ENCODE measurements at regions not wholly inside any gene's neighbourhood (a gene's known extent, or its start where the extent isn't known, plus 50 kb on each side); places are given as distances from the start of the nearest gene placed in this dataset.

DNA sequence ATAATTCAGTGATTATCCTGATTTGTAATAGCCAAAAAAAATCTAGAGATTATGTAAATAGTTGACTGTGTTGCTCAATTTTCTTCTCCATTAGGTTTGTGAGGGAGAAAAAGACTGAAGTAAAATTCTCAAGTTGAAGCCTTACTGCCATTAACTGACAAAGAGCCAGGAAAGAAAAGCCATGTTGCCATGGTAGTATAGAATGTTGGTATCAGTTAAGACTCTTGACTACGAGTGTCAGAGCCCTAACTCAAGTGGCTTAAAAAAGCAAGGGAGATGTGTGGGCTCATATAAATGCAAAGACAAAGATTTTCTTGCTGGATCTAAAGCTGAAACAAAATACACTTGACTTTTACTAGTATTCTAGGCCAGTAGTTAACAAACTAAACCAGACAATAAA, 571.7 kb downstream of the KCTD16 start:
- Mint-ChIP-seq H3K27ac (ENCODE audit: unreplicated experiment) (no peak overlapping the region), H3K9me3 (ENCODE audit: unreplicated experiment) (no peaks in the 10 kb centered on the region), H3K27me3 (ENCODE audit: low read depth, unreplicated experiment) (no peaks in the 10 kb centered on the region), H3K4me1 (ENCODE audit: low read depth, unreplicated experiment) (no peaks in the 10 kb centered on the region), H3K36me3 (ENCODE audit: low read depth, unreplicated experiment) (no peaks in the 10 kb centered on the region), H3K4me3 (ENCODE audit: unreplicated experiment) (no peak overlapping the region)
- Histone ChIP-seq H3K79me2 (ENCODE audit: insufficient read depth, low read length) (no peaks in the 10 kb centered on the region), H4K20me1 (ENCODE audit: insufficient read depth, low read length) (no peaks in the 10 kb centered on the region), H3K4me2 (ENCODE audit: low read length) (no peak overlapping the region), H3K27me3 (ENCODE audit: insufficient read depth, low read length) (no peaks in the 10 kb centered on the region), H3K4me3 (ENCODE audit: insufficient read depth, low read depth, low read length) (no peak overlapping the region), H3K9ac (ENCODE audit: low read length) (no peak overlapping the region), H3K4me1 (ENCODE audit: insufficient read depth, low read length) (no peaks in the 10 kb centered on the region), H3K27ac (ENCODE audit: low read depth, low read length) (no peak overlapping the region), H3K36me3 (ENCODE audit: insufficient read depth, low read length) (no peaks in the 10 kb centered on the region), H2AFZ (ENCODE audit: low read depth, low read length) (no peak overlapping the region), H3K9me3 (ENCODE audit: insufficient read depth, low read depth, low read length) (no peaks in the 10 kb centered on the region)
- DNase-seq (ENCODE audit: low read depth) = no peak
- TF ChIP-seq EZH2 (IDR thresholded peaks at IDR 0.05; ENCODE audit: insufficient read depth, low read length) = no peak
- FAIRE-seq = no peak

- no peak for TF ChIP-seq CTCF (IDR thresholded peaks at IDR 0.05; ENCODE audit: insufficient read depth, low read depth, low read length)
- no peak for TF ChIP-seq EZH2 (IDR thresholded peaks at IDR 0.05; ENCODE audit: insufficient read depth, low read length)
- Histone ChIP-seq H3K27me3 (ENCODE audit: insufficient read depth, low read length) (no peaks in the 10 kb centered on the region), H3K9ac (ENCODE audit: low read length) (no peak overlapping the region), H3K4me3 (ENCODE audit: insufficient read depth, low read depth, low read length) (no peak overlapping the region), H3K9me3 (ENCODE audit: insufficient read depth, low read depth, low read length) (peaks cover 5% of the 10 kb centered on the region), H3K4me1 (ENCODE audit: insufficient read depth, low read length) (no peaks in the 10 kb centered on the region), H2AFZ (ENCODE audit: low read depth, low read length) (no peak overlapping the region), H3K4me2 (ENCODE audit: low read length) (no peak overlapping the region), H3K27ac (ENCODE audit: low read depth, low read length) (no peak overlapping the region), H3K36me3 (ENCODE audit: insufficient read depth, low read length) (no peaks in the 10 kb centered on the region), H3K79me2 (ENCODE audit: insufficient read depth, low read length) (no peaks in the 10 kb centered on the region), H4K20me1 (ENCODE audit: insufficient read depth, low read length) (no peaks in the 10 kb centered on the region)
- FAIRE-seq (no peak), DNase-seq (ENCODE audit: low read depth) (no peak)
- Mint-ChIP-seq H3K27me3 (ENCODE audit: low read depth, unreplicated experiment) (no peaks in the 10 kb centered on the region), H3K36me3 (ENCODE audit: low read depth, unreplicated experiment) (no peaks in the 10 kb centered on the region), H3K4me1 (ENCODE audit: low read depth, unreplicated experiment) (no peaks in the 10 kb centered on the region), H3K4me3 (ENCODE audit: unreplicated experiment) (no peak overlapping the region), H3K27ac (ENCODE audit: unreplicated experiment) (no peak overlapping the region), H3K9me3 (ENCODE audit: unreplicated experiment) (peaks cover 3% of the 10 kb centered on the region)
Observed at GRCh38 chr5:144731786-144732185, 561.1 kb downstream of the KCTD16 start.

GRCh38 chr5:144712090-144712489, 541.4 kb downstream of the KCTD16 start:
- no peaks in the 10 kb centered on the region for H4K20me1 ChIP-seq (ENCODE audit: insufficient read depth, low read length)
- Mint-ChIP-seq H3K27ac (ENCODE audit: unreplicated experiment) (no peak overlapping the region), H3K4me1 (ENCODE audit: low read depth, unreplicated experiment) (no peaks in the 10 kb centered on the region), H3K4me3 (ENCODE audit: unreplicated experiment) (no peak overlapping the region), H3K36me3 (ENCODE audit: low read depth, unreplicated experiment) (no peaks in the 10 kb centered on the region), H3K27me3 (ENCODE audit: low read depth, unreplicated experiment) (no peaks in the 10 kb centered on the region), H3K9me3 (ENCODE audit: unreplicated experiment) (no peaks in the 10 kb centered on the region)
- no peaks in the 10 kb centered on the region for H3K4me1 ChIP-seq (ENCODE audit: insufficient read depth, low read length)
- H3K27ac ChIP-seq (ENCODE audit: low read depth, low read length) = no peak overlapping the region
- no peaks in the 10 kb centered on the region for H3K9me3 ChIP-seq (ENCODE audit: insufficient read depth, low read depth, low read length)
- no peak overlapping the region for H3K9ac ChIP-seq (ENCODE audit: low read length)
- H3K27me3 ChIP-seq (ENCODE audit: insufficient read depth, low read length) = no peaks in the 10 kb centered on the region
- TF ChIP-seq CTCF (IDR thresholded peaks at IDR 0.05; ENCODE audit: insufficient read depth, low read depth, low read length) = no peak
- TF ChIP-seq EZH2 (IDR thresholded peaks at IDR 0.05; ENCODE audit: insufficient read depth, low read length) = no peak
- H3K79me2 ChIP-seq (ENCODE audit: insufficient read depth, low read length) = no peaks in the 10 kb centered on the region
- no peak overlapping the region for H3K4me2 ChIP-seq (ENCODE audit: low read length)
- no peak overlapping the region for H2AFZ ChIP-seq (ENCODE audit: low read depth, low read length)
- DNase-seq (ENCODE audit: low read depth) = no peak
- no peak for FAIRE-seq
- no peak overlapping the region for H3K4me3 ChIP-seq (ENCODE audit: insufficient read depth, low read depth, low read length)
- H3K36me3 ChIP-seq (ENCODE audit: insufficient read depth, low read length) = no peaks in the 10 kb centered on the region

Measured in astrocyte (in vitro differentiated cells and primary cell).